ENCODE measurements at regions not wholly inside any gene's neighbourhood (a gene's known extent, or its start where the extent isn't known, plus 50 kb on each side); places are given as distances from the start of the nearest gene placed in this dataset.

- peaks cover 0 to 5% of the 10 kb centered on the region in 2 experiments; a peak in 1 of 4 replicates for H3K4me1 ChIP-seq (ENCODE audit: control insufficient read depth in 1 of 2, insufficient read depth in 2 of 2, low read length in 2 of 2)
- RAD21 ChIA-PET (ENCODE audit: low non-redundant PET in 1 of 2, low total read pairs in 2 of 2, uncharacterized antibody in 2 of 2, unreplicated experiment in 2 of 2), result no interaction called here
Measured at GRCh38 chr13:90680826-90681225, 666.7 kb upstream of the MIR17HG start.

More at GRCh38 chr13:90680826-90681225, 666.7 kb upstream of the MIR17HG start:
- BruUV-seq (replicated peaks), result no TSS peak
- DNase-seq (ENCODE audit: low read depth, low spot score) (no peak), ATAC-seq (no peak)
- no peak for TF ChIP-seq CTCF (IDR thresholded peaks at IDR 0.05 in 2 of 3, conservative IDR thresholded peaks at IDR 0.05 in 1 of 3; ENCODE audit: borderline replicate concordance in 1 of 3, insufficient read depth in 1 of 3, low read depth in 2 of 3, low read length in 2 of 3)
- TF ChIP-seq REST (IDR thresholded peaks at IDR 0.05; ENCODE audit: low read depth), result no peak
- no peak for TF ChIP-seq POLR2A (IDR thresholded peaks at IDR 0.05; ENCODE audit: borderline replicate concordance, extremely low read depth, insufficient read depth, insufficient read length)
- no peak for TF ChIP-seq ZNF274 (IDR thresholded peaks at IDR 0.05; ENCODE audit: low read depth, low read length)
- no peak for TF ChIP-seq SP1 (IDR thresholded peaks at IDR 0.05; ENCODE audit: low read depth)
- TF ChIP-seq, protein P1, sequence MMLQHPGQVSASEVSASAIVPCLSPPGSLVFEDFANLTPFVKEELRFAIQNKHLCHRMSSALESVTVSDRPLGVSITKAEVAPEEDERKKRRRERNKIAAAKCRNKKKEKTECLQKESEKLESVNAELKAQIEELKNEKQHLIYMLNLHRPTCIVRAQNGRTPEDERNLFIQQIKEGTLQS (IDR thresholded peaks at IDR 0.05), result no peak
- TF ChIP-seq EGR1 (IDR thresholded peaks at IDR 0.05; ENCODE audit: low read depth), result no peak
- TF ChIP-seq ELF1 (IDR thresholded peaks at IDR 0.05; ENCODE audit: borderline replicate concordance, low read depth), result no peak
- TF ChIP-seq SRF (IDR thresholded peaks at IDR 0.05; ENCODE audit: low read depth), result no peak
- TF ChIP-seq ZFX (IDR thresholded peaks at IDR 0.05), result no peak
- TF ChIP-seq MAX (IDR thresholded peaks at IDR 0.05), result no peak
- Histone ChIP-seq H3K9me2 (ENCODE audit: insufficient read depth) (no peaks in the 10 kb centered on the region), H3K36me3 (ENCODE audit: control insufficient read depth in 1 of 2, insufficient read depth in 2 of 2, low read length in 2 of 2) (no peaks in the 10 kb centered on the region), H3K4me2 (ENCODE audit: low read length) (no peak overlapping the region), H2AFZ (ENCODE audit: low read depth, low read length, poor library complexity, severe bottlenecking) (no peak overlapping the region), H3K27me3 (ENCODE audit: insufficient read depth, low read length) (no peaks in the 10 kb centered on the region), H3K4me3 (replicated peaks in 1 of 2; ENCODE audit: low read depth in 1 of 2, low read length in 2 of 2) (no peak overlapping the region), H4K20me1 (ENCODE audit: insufficient read depth) (no peaks in the 10 kb centered on the region), H3K9ac (ENCODE audit: low read length) (no peak overlapping the region), H3K79me2 (ENCODE audit: insufficient read depth, low read length) (no peaks in the 10 kb centered on the region), H3K9me3 (ENCODE audit: control insufficient read depth in 1 of 2, insufficient read depth in 1 of 2, low read depth in 1 of 2, low read length in 2 of 2) (no peaks in the 10 kb centered on the region), H3K27ac (ENCODE audit: low read depth, low read length) (no peak overlapping the region)
- ChIA-PET POLR2A (no interaction called here), CTCF (no interaction called here)
- intact Hi-C loops (cut with micrococcal nuclease), result no loop called here

Data from HCT116 (cell line).